Keratinocyte (primary cell): ENCODE measurements at regions not wholly inside any gene's neighbourhood (a gene's known extent, or its start where the extent isn't known, plus 50 kb on each side); places are given as distances from the start of the nearest gene placed in this dataset.

Experiments
- CTCF ChIP-seq, 3 experiments: IDR thresholded peaks in 1 of 3; conservative IDR thresholded peaks in 1 of 3; optimal IDR thresholded peaks in 1 of 3; 2 replicates in 2 of 3; 3 replicates in 1 of 3; pipeline versions ENCODE3 to v1.5.1; 2011; ENCODE audit warnings: low read length in 3 of 3, mild to moderate bottlenecking in 3 of 3, moderate library complexity in 2 of 3, control low read depth in 1 of 3, inconsistent platforms in 1 of 3; ENCODE audit not compliant: insufficient read depth in 2 of 3; ENCODE audit errors: extremely low read depth in 1 of 3
- EZH2 ChIP-seq: IDR thresholded peaks from one replicate; pipeline ENCODE4 v1.6.1; 2012; ENCODE audit warnings: inconsistent platforms, mild to moderate bottlenecking, low read length, moderate library complexity

DNA sequence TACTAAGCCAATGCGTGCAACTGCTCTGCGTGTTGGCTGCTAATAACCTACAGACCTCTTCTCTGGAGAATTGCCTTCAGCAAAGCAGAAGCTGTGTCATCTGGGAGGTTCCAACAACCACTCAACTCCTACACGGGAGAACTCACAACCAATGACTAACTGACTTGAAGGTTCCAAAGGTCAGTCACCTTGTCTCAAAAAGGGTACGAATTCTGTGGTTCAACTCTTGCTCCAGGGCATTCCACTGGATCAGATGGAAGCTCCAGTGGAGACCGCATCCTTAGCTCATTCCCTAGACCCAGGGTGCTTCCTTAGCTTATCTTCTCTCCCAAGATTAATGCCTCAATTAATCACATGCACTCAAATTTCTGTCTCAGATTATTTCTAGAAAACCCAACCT is 222.7 kb downstream of the CHIC2 start:
- TF ChIP-seq CTCF (optimal IDR thresholded peaks at IDR 0.05 in 1 of 3, IDR thresholded peaks at IDR 0.05 in 1 of 3, conservative IDR thresholded peaks at IDR 0.05 in 1 of 3; ENCODE audit: extremely low read depth in 1 of 3, insufficient read depth in 2 of 3, low read length in 3 of 3) (no peak), EZH2 (no peak)
